ENCODE measurements at regions not wholly inside any gene's neighbourhood (a gene's known extent, or its start where the extent isn't known, plus 50 kb on each side); places are given as distances from the start of the nearest gene placed in this dataset.

- no peaks in the 10 kb centered on the region for H3K79me1 ChIP-seq (ENCODE audit: insufficient read depth, low read depth, low read length, poor library complexity, severe bottlenecking)
- no CpG with 5 or more reads among the region's 3 CpGs for WGBS (ENCODE audit: extremely low coverage, insufficient read length, low lambda C conversion rate)
- H3K4me3 Mint-ChIP-seq, result no peak overlapping the region
- H3K4me2 ChIP-seq (ENCODE audit: insufficient read depth, insufficient read length, low read length), result no peak overlapping the region
- H2AK5ac ChIP-seq (ENCODE audit: insufficient read length, low read length), result no peak overlapping the region
- no peak overlapping the region for H3K27ac Mint-ChIP-seq
- H2BK5ac ChIP-seq (ENCODE audit: insufficient read length, low read length), result no peak overlapping the region
- H3K4me1 ChIP-seq (ENCODE audit: insufficient read depth, low read length), result no peaks in the 10 kb centered on the region
- no peak overlapping the region for H2BK15ac ChIP-seq (ENCODE audit: low read depth, low read length)
- no peak overlapping the region for H4K8ac ChIP-seq (replicated peaks; ENCODE audit: insufficient read length, low read depth, low read length)
- H3K9me3 ChIP-seq (ENCODE audit: control insufficient read depth, low read depth, low read length), result no peaks in the 10 kb centered on the region
- peaks cover 5 to 6% of the 10 kb centered on the region in 2 experiments; a peak in 4 of 5 replicates for H3K9me3 Mint-ChIP-seq
- H3K27me3 ChIP-seq (ENCODE audit: insufficient read depth, low read length), result no peaks in the 10 kb centered on the region
- no peak overlapping the region for H3K18ac ChIP-seq (ENCODE audit: insufficient read length, low read depth, low read length)
- no peak overlapping the region for H2BK20ac ChIP-seq (ENCODE audit: low read depth, low read length, poor library complexity, severe bottlenecking)
- H4K20me1 ChIP-seq (ENCODE audit: control insufficient read depth, insufficient read depth, insufficient read length), result no peaks in the 10 kb centered on the region
- H3K79me2 ChIP-seq (ENCODE audit: insufficient read depth, low read length), result no peaks in the 10 kb centered on the region
- H3K23ac ChIP-seq (ENCODE audit: insufficient read length, low read depth, low read length), result no peak overlapping the region
- no peak overlapping the region for H3T11ph ChIP-seq (ENCODE audit: low read length)
- H3K23me2 ChIP-seq (ENCODE audit: insufficient read length, low read depth, low read length, poor library complexity, severe bottlenecking), result no peaks in the 10 kb centered on the region
- no peak for TF ChIP-seq CTCF (conservative IDR thresholded peaks at IDR 0.05)
- no peak overlapping the region for H2BK12ac ChIP-seq (ENCODE audit: insufficient read length, low read depth, low read length)
- H4K91ac ChIP-seq (ENCODE audit: insufficient read length, low read depth, low read length), result no peak overlapping the region
- no peaks in the 10 kb centered on the region for H3K4me1 Mint-ChIP-seq
- peaks cover 0 to 5% (median 0%) of the 10 kb centered on the region in 3 experiments; a peak in 2 of 7 replicates for H3K36me3 Mint-ChIP-seq (ENCODE audit: insufficient read depth in 1 of 3, low read depth in 3 of 3)
- no peak overlapping the region for H3K14ac ChIP-seq (ENCODE audit: insufficient read depth, low read length)
- H3K27ac ChIP-seq (ENCODE audit: insufficient read length, low read depth, low read length), result no peak overlapping the region
- H3K9ac ChIP-seq (ENCODE audit: extremely low read depth, insufficient read length, low read length), result no peak overlapping the region
- peaks cover 12% of the 10 kb centered on the region for H3K27me3 Mint-ChIP-seq (ENCODE audit: low read depth)
- no peak overlapping the region for H4K5ac ChIP-seq (ENCODE audit: insufficient read length, low read depth, low read length)
- H2AFZ ChIP-seq (ENCODE audit: low read length), result no peak overlapping the region
- H3K4ac ChIP-seq (ENCODE audit: low read depth, low read length), result no peak overlapping the region
- no peak for DNase-seq
- H3K56ac ChIP-seq (ENCODE audit: insufficient read length, low read depth, low read length), result no peak overlapping the region
- no peak overlapping the region for H2BK120ac ChIP-seq (ENCODE audit: low read depth, low read length, poor library complexity, severe bottlenecking)
Measured at GRCh38 chr11:133606124-133606523, 73.8 kb upstream of the OPCML start.

Measured in H9 (cell line).